Tibial nerve (tissue), 3 donors: ENCODE measurements at regions not wholly inside any gene's neighbourhood (a gene's known extent, or its start where the extent isn't known, plus 50 kb on each side); places are given as distances from the start of the nearest gene placed in this dataset.

Experiments
- CTCF ChIP-seq, 5 experiments: fragments of 200-600 bp in 3 of 5; fragments of 450-650 bp in 2 of 5; sonication (generic) in 3 of 5; IDR thresholded peaks; one replicate each; pipeline ENCODE4 v1.5.1; 2016 to 2019; ENCODE audit warnings: antibody characterized with exemption in 5 of 5, mild to moderate bottlenecking in 3 of 5, moderate library complexity in 2 of 5
- POLR2A ChIP-seq, 2 donors: fragments of 450-650 bp; IDR thresholded peaks; one replicate each; pipeline ENCODE4 v1.6.1; 2017; ENCODE audit warnings: antibody characterized with exemption in 2 of 2, mild to moderate bottlenecking in 2 of 2, moderate library complexity in 2 of 2

- TF ChIP-seq CTCF (IDR thresholded peaks at IDR 0.05), result no peak
- no peak for TF ChIP-seq POLR2A (IDR thresholded peaks at IDR 0.05)
Observed at GRCh38 chr14:58762629-58763028, 124.9 kb downstream of the DACT1 start.
